CD14-positive monocyte (primary cell): ENCODE measurements at regions not wholly inside any gene's neighbourhood (a gene's known extent, or its start where the extent isn't known, plus 50 kb on each side); places are given as distances from the start of the nearest gene placed in this dataset.

Source experiments
- DNase-seq, 3 donors: peaks; one replicate each; pipeline ENCODE4 v3.0.0-alpha.2; 2011 to 2022
- H2AFZ ChIP-seq: 2 replicates; pipeline ENCODE4 v1.6.0; 2012; ENCODE audit warnings: mild to moderate bottlenecking, low read depth, low read length, inconsistent platforms; ENCODE audit not compliant: insufficient read depth, poor library complexity, severe bottlenecking
- H3K27ac ChIP-seq, 2 donors: 1 replicate in 1 of 2; 2 replicates in 1 of 2; pipeline ENCODE4 v1.5.1; 2012 to 2013; ENCODE audit warnings: low read length in 2 of 2, control low read depth in 1 of 2, inconsistent platforms in 1 of 2, low read depth in 1 of 2, mild to moderate bottlenecking in 1 of 2
- H3K27me3 ChIP-seq, 2 donors: one replicate each; pipeline versions ENCODE4 v1.6.0 to v1.6.1; 2011 to 2013; ENCODE audit warnings: low read length in 2 of 2; ENCODE audit not compliant: control insufficient read depth in 2 of 2, insufficient read depth in 2 of 2
- H3K36me3 ChIP-seq, 2 donors: replicated peaks in 1 of 2; 1 replicate in 1 of 2; 2 replicates in 1 of 2; pipeline versions ENCODE4 v1.5.1 to v1.6.1; 2012 to 2013; ENCODE audit warnings: low read length in 2 of 2, control low read depth in 1 of 2, inconsistent platforms in 1 of 2, mild to moderate bottlenecking in 1 of 2; ENCODE audit not compliant: insufficient read depth in 2 of 2, control insufficient read depth in 1 of 2
- H3K4me1 ChIP-seq, 2 donors: 1 replicate in 1 of 2; 2 replicates in 1 of 2; pipeline versions ENCODE4 v1.5.1 to v1.6.1; 2012 to 2013; ENCODE audit warnings: low read length in 2 of 2, control low read depth in 1 of 2, inconsistent platforms in 1 of 2, mild to moderate bottlenecking in 1 of 2, moderate library complexity in 1 of 2; ENCODE audit not compliant: insufficient read depth in 2 of 2, control insufficient read depth in 1 of 2
- H3K4me2 ChIP-seq: replicated peaks from 2 replicates; pipeline ENCODE3; 2012; ENCODE audit warnings: low read length, moderate library complexity, mild to moderate bottlenecking; ENCODE audit not compliant: poor library complexity, severe bottlenecking; ENCODE audit errors: extremely low read depth
- H3K4me3 ChIP-seq, 3 experiments: fragments of 200-600 bp in 1 of 3; sonication (generic) in 1 of 3; replicated peaks in 1 of 3; 1 replicate in 2 of 3; 2 replicates in 1 of 3; pipeline ENCODE4 v1.5.1; 2011 to 2013; ENCODE audit warnings: low read length in 3 of 3, mild to moderate bottlenecking in 3 of 3, control low read depth in 2 of 3, low read depth in 2 of 3, inconsistent platforms in 1 of 3, moderate library complexity in 1 of 3
- H3K79me2 ChIP-seq: 2 replicates; pipeline ENCODE4 v1.6.0; 2012; ENCODE audit warnings: mild to moderate bottlenecking, control low read depth, inconsistent platforms, low read length, moderate library complexity; ENCODE audit not compliant: insufficient read depth
- H3K9ac ChIP-seq: 2 replicates; pipeline ENCODE4 v1.6.0; 2017; ENCODE audit warnings: low read length, mild to moderate bottlenecking; ENCODE audit not compliant: insufficient read depth, poor library complexity, severe bottlenecking
- H3K9me3 ChIP-seq, 2 donors: replicated peaks in 1 of 2; 1 replicate in 1 of 2; 2 replicates in 1 of 2; pipeline versions ENCODE4 v1.5.1 to v1.6.1; 2012 to 2013; ENCODE audit warnings: low read length in 2 of 2, control low read depth in 1 of 2; ENCODE audit not compliant: control insufficient read depth in 1 of 2, insufficient read depth in 1 of 2
- H4K20me1 ChIP-seq: 2 replicates; pipeline ENCODE4 v1.6.0; 2012; ENCODE audit warnings: mild to moderate bottlenecking, low read length, control low read depth, moderate library complexity; ENCODE audit not compliant: insufficient read depth
- H3K27ac Mint-ChIP-seq, 7 donors: one replicate each; pipeline ENCODE4 v1.8.0; 2020; ENCODE audit warnings: mild to moderate bottlenecking in 7 of 7, mixed read lengths in 7 of 7, moderate library complexity in 6 of 7, inconsistent platforms in 2 of 7
- H3K27me3 Mint-ChIP-seq, 3 donors: one replicate each; pipeline ENCODE4 v1.8.0; 2021 to 2022; ENCODE audit warnings: low read depth in 3 of 3, mild to moderate bottlenecking in 3 of 3, mixed read lengths in 3 of 3, moderate library complexity in 3 of 3, inconsistent platforms in 1 of 3
- H3K36me3 Mint-ChIP-seq, 2 donors: one replicate each; pipeline ENCODE4 v1.8.0; 2020; ENCODE audit warnings: mixed read lengths in 2 of 2, inconsistent platforms in 1 of 2, mild to moderate bottlenecking in 1 of 2
- H3K4me1 Mint-ChIP-seq: one replicate; pipeline ENCODE4 v1.8.0; 2020; ENCODE audit warnings: mild to moderate bottlenecking, mixed read lengths
- H3K4me3 Mint-ChIP-seq, 2 donors: one replicate each; pipeline ENCODE4 v1.8.0; 2020; ENCODE audit warnings: mild to moderate bottlenecking in 2 of 2, mixed read lengths in 2 of 2, moderate library complexity in 1 of 2
- H3K9me3 Mint-ChIP-seq, 7 donors: one replicate each; pipeline ENCODE4 v1.8.0; 2020 to 2022; ENCODE audit warnings: mixed read lengths in 7 of 7, mild to moderate bottlenecking in 6 of 7, moderate library complexity in 6 of 7, inconsistent platforms in 2 of 7
- WGBS: methylation state at CpG from one replicate; pipeline ENCODE4 v1.1.5; 2013; ENCODE audit warnings: missing lambda C conversion rate; ENCODE audit not compliant: insufficient coverage; 5-methylcytosine and 5-hydroxymethylcytosine counted together
- intact Hi-C, 2 donors: fragments of 100-400 bp; cut with micrococcal nuclease; formaldehyde crosslinking; loops; one replicate each; pipeline versions ENCODE4 v1.15.0 to v1.15.1; 2023
- TF ChIP-seq, protein P1 (sequence below): fragments of 200-600 bp; IDR thresholded peaks from one replicate; pipeline ENCODE4 v1.8.0; 2022; ENCODE audit warnings: antibody characterized with exemption, mild to moderate bottlenecking

DNA sequence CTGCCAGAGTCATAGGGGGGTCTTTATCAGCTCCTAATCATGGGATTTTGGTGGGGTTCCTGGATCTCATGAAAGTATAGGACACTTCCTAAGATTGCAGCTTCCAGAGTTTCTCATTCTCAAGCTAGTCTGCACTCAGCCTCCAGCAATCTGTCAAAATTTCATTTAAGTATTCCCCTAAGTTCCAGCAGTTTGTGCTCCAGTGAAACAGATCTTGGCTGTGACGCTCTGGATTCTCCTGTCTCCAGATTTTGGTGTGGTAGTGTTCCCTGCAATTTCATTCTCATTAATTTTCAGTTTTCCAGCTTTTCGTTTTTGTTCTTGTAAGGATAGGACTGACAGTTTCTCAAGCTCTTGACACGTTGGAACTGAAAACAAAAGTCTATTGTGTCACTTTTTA lies 908.9 kb upstream of the MIR17HG start:
- no peaks in the 10 kb centered on the region for H3K36me3 ChIP-seq
- H3K27ac Mint-ChIP-seq, result peak overlapping the region in 1 of 7 donors; percentile 5
- no peaks in the 10 kb centered on the region for H3K4me1 ChIP-seq
- no peaks in the 10 kb centered on the region for H3K4me1 Mint-ChIP-seq
- no peaks in the 10 kb centered on the region for H4K20me1 ChIP-seq
- H3K9me3 Mint-ChIP-seq, result peaks cover 0 to 15% (median 5%) of the 10 kb centered on the region in 7 donors
- intact Hi-C loops, result no loop called here
- no peaks in the 10 kb centered on the region for H3K79me2 ChIP-seq
- H3K4me3 Mint-ChIP-seq, result no peak overlapping the region
- no peak overlapping the region for H3K4me3 ChIP-seq
- no peak overlapping the region for H3K27ac ChIP-seq
- no peak overlapping the region for H3K4me2 ChIP-seq
- H3K27me3 Mint-ChIP-seq, result peaks cover 0 to 2% (median 0%) of the 10 kb centered on the region in 3 donors
- no peak for DNase-seq
- no peak overlapping the region for H3K9ac ChIP-seq
- no peaks in the 10 kb centered on the region for H3K36me3 Mint-ChIP-seq
- H2AFZ ChIP-seq, result no peak overlapping the region
- H3K9me3 ChIP-seq, result no peaks in the 10 kb centered on the region
- TF ChIP-seq, protein P1, sequence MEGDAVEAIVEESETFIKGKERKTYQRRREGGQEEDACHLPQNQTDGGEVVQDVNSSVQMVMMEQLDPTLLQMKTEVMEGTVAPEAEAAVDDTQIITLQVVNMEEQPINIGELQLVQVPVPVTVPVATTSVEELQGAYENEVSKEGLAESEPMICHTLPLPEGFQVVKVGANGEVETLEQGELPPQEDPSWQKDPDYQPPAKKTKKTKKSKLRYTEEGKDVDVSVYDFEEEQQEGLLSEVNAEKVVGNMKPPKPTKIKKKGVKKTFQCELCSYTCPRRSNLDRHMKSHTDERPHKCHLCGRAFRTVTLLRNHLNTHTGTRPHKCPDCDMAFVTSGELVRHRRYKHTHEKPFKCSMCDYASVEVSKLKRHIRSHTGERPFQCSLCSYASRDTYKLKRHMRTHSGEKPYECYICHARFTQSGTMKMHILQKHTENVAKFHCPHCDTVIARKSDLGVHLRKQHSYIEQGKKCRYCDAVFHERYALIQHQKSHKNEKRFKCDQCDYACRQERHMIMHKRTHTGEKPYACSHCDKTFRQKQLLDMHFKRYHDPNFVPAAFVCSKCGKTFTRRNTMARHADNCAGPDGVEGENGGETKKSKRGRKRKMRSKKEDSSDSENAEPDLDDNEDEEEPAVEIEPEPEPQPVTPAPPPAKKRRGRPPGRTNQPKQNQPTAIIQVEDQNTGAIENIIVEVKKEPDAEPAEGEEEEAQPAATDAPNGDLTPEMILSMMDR, result no peak
- WGBS, result no CpG with 5 or more reads among the region's 3 CpGs
- H3K27me3 ChIP-seq, result no peaks in the 10 kb centered on the region

DNA sequence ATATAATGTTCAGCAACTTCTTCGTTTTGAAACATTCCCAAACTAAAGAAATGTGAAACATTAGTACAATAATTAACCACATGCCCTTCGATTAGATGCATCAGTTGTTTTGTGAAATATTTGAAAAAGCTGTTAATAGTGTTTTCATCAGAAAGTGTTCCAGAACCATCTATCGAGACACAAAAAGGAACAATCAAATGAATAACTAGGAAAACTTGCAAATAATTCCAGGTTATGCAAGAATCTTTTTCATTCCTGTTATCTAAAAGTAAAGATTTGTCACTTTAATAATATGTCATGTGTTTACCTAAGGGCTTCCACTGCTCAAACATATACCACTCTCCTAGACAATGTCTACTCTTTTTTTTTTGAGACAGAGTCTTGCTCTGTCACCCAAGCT lies 904.2 kb upstream of the MIR17HG start:
- Histone ChIP-seq H2AFZ (no peak overlapping the region), H3K27me3 (no peaks in the 10 kb centered on the region), H3K36me3 (no peaks in the 10 kb centered on the region), H3K4me3 (no peak overlapping the region), H3K4me1 (no peaks in the 10 kb centered on the region), H3K27ac (no peak overlapping the region), H3K9ac (no peak overlapping the region), H3K79me2 (no peaks in the 10 kb centered on the region), H3K4me2 (no peak overlapping the region), H4K20me1 (no peaks in the 10 kb centered on the region), H3K9me3 (peaks cover 0 to 4% of the 10 kb centered on the region in 2 donors)
- TF ChIP-seq, protein P1, result no peak
- no CpG with 5 or more reads among the region's 3 CpGs for WGBS
- Mint-ChIP-seq H3K27me3 (no peaks in the 10 kb centered on the region), H3K4me1 (no peaks in the 10 kb centered on the region), H3K36me3 (no peaks in the 10 kb centered on the region), H3K4me3 (no peak overlapping the region), H3K9me3 (peaks cover 0 to 13% (median 6%) of the 10 kb centered on the region in 7 donors), H3K27ac (peak overlapping the region in 1 of 7 donors; percentile 49)
- intact Hi-C loops, result no loop called here
- no peak for DNase-seq
